Activated CD4-positive, alpha-beta memory T cell treated with anti-CD3 and anti-CD28 coated beads for 36 hours (primary cell): ENCODE measurements at regions not wholly inside any gene's neighbourhood (a gene's known extent, or its start where the extent isn't known, plus 50 kb on each side); places are given as distances from the start of the nearest gene placed in this dataset.
"Not testable (repeated sequence)": the region's sequence is repeated elsewhere in the genome, so short reads cannot be mapped to it uniquely, and the experiment has no call there.

Experiments used
- CTCF ChIA-PET: fragments of 350-600 bp; sonication (Branson Sonifier 250); formaldehyde crosslinking; loops from one replicate; lab custom pipeline; 2021; ENCODE audit warnings: antibody characterized with exemption, inconsistent platforms; lab: Charles Lee
- POLR2A ChIA-PET: fragments of 350-600 bp; sonication (Branson Sonifier 250); formaldehyde crosslinking; loops from one replicate; lab custom pipeline; 2021; ENCODE audit warnings: antibody characterized with exemption; lab: Charles Lee
- DNase-seq: peaks from one replicate; pipeline ENCODE4 v3.0.0-alpha.2; 2020
- H3K27ac Mint-ChIP-seq: one replicate; pipeline ENCODE4 v1.8.0; 2021; ENCODE audit warnings: mixed read lengths
- H3K27me3 Mint-ChIP-seq: one replicate; pipeline ENCODE4 v1.8.0; 2021; ENCODE audit warnings: mixed read lengths
- H3K36me3 Mint-ChIP-seq: one replicate; pipeline ENCODE4 v1.8.0; 2021; ENCODE audit warnings: mixed read lengths
- H3K4me1 Mint-ChIP-seq: one replicate; pipeline ENCODE4 v1.8.0; 2021; ENCODE audit warnings: low read depth, mixed read lengths
- H3K4me3 Mint-ChIP-seq: one replicate; pipeline ENCODE4 v1.8.0; 2021; ENCODE audit warnings: mild to moderate bottlenecking, mixed read lengths
- H3K9me3 Mint-ChIP-seq: one replicate; pipeline ENCODE4 v1.8.0; 2021; ENCODE audit warnings: mixed read lengths
- intact Hi-C: fragments of 100-400 bp; cut with micrococcal nuclease; formaldehyde crosslinking; loops from one replicate; pipeline ENCODE4 v1.15.1; 2023

- no peaks in the 10 kb centered on the region for H3K9me3 Mint-ChIP-seq
- peak; percentile 67 for DNase-seq
- H3K27ac Mint-ChIP-seq = no peak overlapping the region
- no peaks in the 10 kb centered on the region for H3K27me3 Mint-ChIP-seq
- intact Hi-C loops = loop anchor here (10.0 kb wide), 1 partner anchor 217 kb away; no protein-coding TSS in a partner anchor
- POLR2A ChIA-PET = interaction anchor here (0.6 to 1.1 kb wide), 2 partner anchors 10 to 38 kb away, joined by 3 to 10 read pairs; no protein-coding TSS in a partner anchor
- CTCF ChIA-PET = interaction anchor here (0.7 to 2.3 kb wide), 3 partner anchors 9 to 271 kb away, joined by 3 to 7 read pairs (median 3); partner anchors contain the start of gene MYLIP
- H3K36me3 Mint-ChIP-seq = no peaks in the 10 kb centered on the region
- H3K4me3 Mint-ChIP-seq = no peak overlapping the region
- H3K4me1 Mint-ChIP-seq = peaks cover 32% of the 10 kb centered on the region
Observed at GRCh38 chr6:15911753-15912504, 217.0 kb upstream of the MYLIP start.

GRCh38 chr6:15909290-15910070, 219.4 kb upstream of the MYLIP start:
- H3K27ac Mint-ChIP-seq = no peak overlapping the region
- intact Hi-C loops = loop anchor here (10.0 kb wide), 1 partner anchor 215 kb away; no protein-coding TSS in a partner anchor

GRCh38 chr6:15908871-15909270, 220.0 kb upstream of the MYLIP start:
- H3K4me1 Mint-ChIP-seq = peaks cover 31% of the 10 kb centered on the region
- no peak overlapping the region for H3K4me3 Mint-ChIP-seq
- no peak overlapping the region for H3K27ac Mint-ChIP-seq
- intact Hi-C loops = no loop called here
- CTCF ChIA-PET = interaction anchor here (1.4 kb wide), 1 partner anchor 274 kb away, joined by 5 read pairs; no protein-coding TSS in a partner anchor
- no peaks in the 10 kb centered on the region for H3K36me3 Mint-ChIP-seq
- H3K9me3 Mint-ChIP-seq = no peaks in the 10 kb centered on the region
- DNase-seq = no peak
- no peaks in the 10 kb centered on the region for H3K27me3 Mint-ChIP-seq
- POLR2A ChIA-PET = no interaction called here

More at GRCh38 chr6:15909290-15910070, 219.4 kb upstream of the MYLIP start:
- Mint-ChIP-seq H3K36me3 (no peaks in the 10 kb centered on the region), H3K27me3 (no peaks in the 10 kb centered on the region), H3K9me3 (no peaks in the 10 kb centered on the region), H3K4me1 (peaks cover 35% of the 10 kb centered on the region), H3K4me3 (no peak overlapping the region)
- ChIA-PET CTCF (interaction anchor here (0.7 to 1.4 kb wide), 2 partner anchors 218 to 274 kb away, joined by 3 to 5 read pairs; no protein-coding TSS in a partner anchor), POLR2A (no interaction called here)
- DNase-seq = no peak

GRCh38 chr6:15907914-15908518, 220.9 kb upstream of the MYLIP start:
- ChIA-PET POLR2A (no interaction called here), CTCF (no interaction called here)
- H3K4me1 Mint-ChIP-seq = peaks cover 26% of the 10 kb centered on the region
- H3K4me3 Mint-ChIP-seq = no peak overlapping the region
- intact Hi-C loops = no loop called here
- no peak overlapping the region for H3K27ac Mint-ChIP-seq
- H3K9me3 Mint-ChIP-seq = no peaks in the 10 kb centered on the region
- H3K27me3 Mint-ChIP-seq = peaks cover 2% of the 10 kb centered on the region
- DNase-seq = no peak
- no peaks in the 10 kb centered on the region for H3K36me3 Mint-ChIP-seq

GRCh38 chr6:15907220-15907913, 221.5 kb upstream of the MYLIP start:
- H3K36me3 Mint-ChIP-seq, POLR2A ChIA-PET, intact Hi-C loops: not testable (repeated sequence)

GRCh38 chr6:15906420-15907016, 222.4 kb upstream of the MYLIP start:
- Mint-ChIP-seq H3K4me1 (peaks cover 20% of the 10 kb centered on the region), H3K27me3 (peaks cover 4% of the 10 kb centered on the region)
- CTCF ChIA-PET = interaction anchor here (1.2 to 1.3 kb wide), 2 partner anchors 8 to 22 kb away, joined by 3 read pairs; no protein-coding TSS in a partner anchor

More at GRCh38 chr6:15907220-15907913, 221.5 kb upstream of the MYLIP start:
- CTCF ChIA-PET = interaction anchor here (1.2 kb wide), 1 partner anchor 23 kb away, joined by 3 read pairs; no protein-coding TSS in a partner anchor
- H3K4me3 Mint-ChIP-seq, H3K27me3 Mint-ChIP-seq, DNase-seq, H3K9me3 Mint-ChIP-seq, H3K27ac Mint-ChIP-seq: not testable (repeated sequence)
- peaks cover 22% of the 10 kb centered on the region for H3K4me1 Mint-ChIP-seq

GRCh38 chr6:15905488-15906419, 223.1 kb upstream of the MYLIP start:
- H3K27me3 Mint-ChIP-seq = peaks cover 9% of the 10 kb centered on the region
- no peak overlapping the region for H3K4me3 Mint-ChIP-seq
- H3K9me3 Mint-ChIP-seq = no peaks in the 10 kb centered on the region
- ChIA-PET POLR2A (interaction anchor here (0.6 kb wide), 1 partner anchor 252 kb away, joined by 3 read pairs; no protein-coding TSS in a partner anchor), CTCF (interaction anchor here (0.9 to 1.3 kb wide), 3 partner anchors 9 to 214 kb away, joined by 3 read pairs; no protein-coding TSS in a partner anchor)
- intact Hi-C loops = no loop called here
- no peaks in the 10 kb centered on the region for H3K36me3 Mint-ChIP-seq
- DNase-seq = no peak
- H3K27ac Mint-ChIP-seq = no peak overlapping the region
- peaks cover 27% of the 10 kb centered on the region for H3K4me1 Mint-ChIP-seq

More at GRCh38 chr6:15906420-15907016, 222.4 kb upstream of the MYLIP start:
- Mint-ChIP-seq H3K9me3 (no peaks in the 10 kb centered on the region), H3K36me3 (no peaks in the 10 kb centered on the region), H3K4me3 (no peak overlapping the region), H3K27ac (no peak overlapping the region)
- intact Hi-C loops = no loop called here
- POLR2A ChIA-PET = interaction anchor here (0.6 kb wide), 1 partner anchor 251 kb away, joined by 3 read pairs; no protein-coding TSS in a partner anchor
- no peak for DNase-seq

- no peaks in the 10 kb centered on the region for H3K9me3 Mint-ChIP-seq
- H3K36me3 Mint-ChIP-seq = no peaks in the 10 kb centered on the region
- no peak for DNase-seq
- intact Hi-C loops = no loop called here
- H3K4me1 Mint-ChIP-seq = peaks cover 28% of the 10 kb centered on the region
- CTCF ChIA-PET = interaction anchor here (1.2 kb wide), 2 partner anchors 11 kb away, joined by 3 read pairs; no protein-coding TSS in a partner anchor
- no peak overlapping the region for H3K4me3 Mint-ChIP-seq
- no peak overlapping the region for H3K27ac Mint-ChIP-seq
- peaks cover 9% of the 10 kb centered on the region for H3K27me3 Mint-ChIP-seq
- POLR2A ChIA-PET = no interaction called here
Observed at GRCh38 chr6:15904651-15905376, 224.1 kb upstream of the MYLIP start.

GRCh38 chr6:15901141-15902115, 227.5 kb upstream of the MYLIP start:
- Mint-ChIP-seq H3K9me3 (no peaks in the 10 kb centered on the region), H3K27ac (peak overlapping the region; percentile 60)
- CTCF ChIA-PET = interaction anchor here (1.0 to 2.5 kb wide), 7 partner anchors 10 to 281 kb away, joined by 3 to 9 read pairs (median 6); partner anchors contain the start of gene MYLIP

More at GRCh38 chr6:15901141-15902115, 227.5 kb upstream of the MYLIP start:
- intact Hi-C loops = loop anchor here (1.0 to 2.0 kb wide), 4 partner anchors 13 to 279 kb away; no protein-coding TSS in a partner anchor
- no peak overlapping the region for H3K4me3 Mint-ChIP-seq
- DNase-seq = peak; percentile 57
- H3K36me3 Mint-ChIP-seq = no peaks in the 10 kb centered on the region
- peaks cover 25% of the 10 kb centered on the region for H3K4me1 Mint-ChIP-seq
- POLR2A ChIA-PET = interaction anchor here (1.1 to 1.8 kb wide), 4 partner anchors 10 to 235 kb away, joined by 3 to 10 read pairs (median 5); partner anchors contain the start of gene MYLIP
- peaks cover 9% of the 10 kb centered on the region for H3K27me3 Mint-ChIP-seq
